Heart left ventricle (tissue), 13 donors: ENCODE measurements at regions not wholly inside any gene's neighbourhood (a gene's known extent, or its start where the extent isn't known, plus 50 kb on each side); places are given as distances from the start of the nearest gene placed in this dataset.

Experiments used
- POLR2A ChIP-seq, 2 donors: fragments of 450-650 bp; IDR thresholded peaks; one replicate each; pipeline ENCODE4 v1.6.1; 2017; ENCODE audit warnings: antibody characterized with exemption in 2 of 2, mild to moderate bottlenecking in 2 of 2, moderate library complexity in 2 of 2
- TF ChIP-seq, protein P1 (sequence below), 12 donors: fragments of 200-600 bp; sonication (generic) in 4 of 12; IDR thresholded peaks; one replicate each; pipeline versions ENCODE4 v1.5.0 to v1.8.0; 2018 to 2022; ENCODE audit warnings: antibody characterized with exemption in 12 of 12, mild to moderate bottlenecking in 5 of 12
- donor health status: ischemic (EF 13 %, LVEDD 7.1; RV severe dilation, severe dysfunction).
- donor health status: DM: no; HTN: yes; CAD: no.
- donor health status: DM: no; HTN: no; CAD: no.
- donor health status: ischemic (EF 25% LVEDD 6.9; RV normal size, moderate dysfunction).
- donor health status: ischemic (EF 25% LVEDD 5.7; RV mildly dilated, moderate dysfunction).
- donor health status: ischemic (EF 35%, LVEDD 5.7; RV mildly dilated, moderate dysfunction).
- donor health status: nonischemic (EF 11% LVEDD 7.7; RV severe dilation, severe dysfunction).
- donor health status: DM: yes; HTN: yes; CAD: no.
- donor health status: PGD.
- donor health status: ischemic (EF 29% LVEDD 5.4; RV normal size, mild dysfunction).
- donor health status: nonischemic (EF 23%, LVEDD 6.1; RV moderate dilation, normal function).

DNA sequence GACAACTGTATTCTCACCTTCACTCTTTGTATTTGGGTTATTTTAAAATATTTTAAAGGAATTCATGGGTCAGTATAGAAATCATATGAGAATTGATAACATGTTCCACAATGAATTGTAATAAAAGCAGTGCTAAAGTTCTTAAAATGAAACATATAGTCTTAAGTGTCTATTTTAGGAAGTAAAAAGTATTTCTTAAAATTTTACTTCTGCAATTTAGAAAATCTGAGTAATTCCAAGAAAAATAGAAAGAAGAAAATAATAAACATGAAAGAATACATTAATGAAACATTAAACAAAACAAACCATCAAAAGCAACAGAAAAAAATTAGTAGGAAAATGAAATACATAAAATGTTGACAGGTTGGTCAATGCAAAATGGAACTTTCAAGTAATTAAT is 332.4 kb downstream of the ETS1 start:
- TF ChIP-seq, protein P1, sequence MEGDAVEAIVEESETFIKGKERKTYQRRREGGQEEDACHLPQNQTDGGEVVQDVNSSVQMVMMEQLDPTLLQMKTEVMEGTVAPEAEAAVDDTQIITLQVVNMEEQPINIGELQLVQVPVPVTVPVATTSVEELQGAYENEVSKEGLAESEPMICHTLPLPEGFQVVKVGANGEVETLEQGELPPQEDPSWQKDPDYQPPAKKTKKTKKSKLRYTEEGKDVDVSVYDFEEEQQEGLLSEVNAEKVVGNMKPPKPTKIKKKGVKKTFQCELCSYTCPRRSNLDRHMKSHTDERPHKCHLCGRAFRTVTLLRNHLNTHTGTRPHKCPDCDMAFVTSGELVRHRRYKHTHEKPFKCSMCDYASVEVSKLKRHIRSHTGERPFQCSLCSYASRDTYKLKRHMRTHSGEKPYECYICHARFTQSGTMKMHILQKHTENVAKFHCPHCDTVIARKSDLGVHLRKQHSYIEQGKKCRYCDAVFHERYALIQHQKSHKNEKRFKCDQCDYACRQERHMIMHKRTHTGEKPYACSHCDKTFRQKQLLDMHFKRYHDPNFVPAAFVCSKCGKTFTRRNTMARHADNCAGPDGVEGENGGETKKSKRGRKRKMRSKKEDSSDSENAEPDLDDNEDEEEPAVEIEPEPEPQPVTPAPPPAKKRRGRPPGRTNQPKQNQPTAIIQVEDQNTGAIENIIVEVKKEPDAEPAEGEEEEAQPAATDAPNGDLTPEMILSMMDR (IDR thresholded peaks at IDR 0.05): no peak
- no peak for TF ChIP-seq POLR2A (IDR thresholded peaks at IDR 0.05)
